ENCODE measurements at regions not wholly inside any gene's neighbourhood (a gene's known extent, or its start where the extent isn't known, plus 50 kb on each side); places are given as distances from the start of the nearest gene placed in this dataset.

- TF ChIP-seq CTCF (IDR thresholded peaks at IDR 0.05) (no peak), POLR2A (IDR thresholded peaks at IDR 0.05) (no peak)
- intact Hi-C loops (cut with DNase I), result no loop called here
- 41 to 64% methylated on average over 2 of the region's 2 CpGs for WGBS, 2 donors
- no peaks in the 10 kb centered on the region for H3K9me3 ChIP-seq
- H3K27me3 ChIP-seq, result no peaks in the 10 kb centered on the region
- H3K4me3 ChIP-seq (replicated peaks in 1 of 3), result no peak overlapping the region
- no peaks in the 10 kb centered on the region for H3K4me1 ChIP-seq
- DNase-seq, result no peak
- no peaks in the 10 kb centered on the region for H3K36me3 ChIP-seq
- H3K27ac ChIP-seq, result no peak overlapping the region
Observed at GRCh38 chr7:63008366-63008765, 990.3 kb upstream of the ZNF722 start.

- TF ChIP-seq POLR2A (IDR thresholded peaks at IDR 0.05), result no peak
- no peak for TF ChIP-seq CTCF (IDR thresholded peaks at IDR 0.05)
- H3K4me1 ChIP-seq, result no peaks in the 10 kb centered on the region
- H3K4me3 ChIP-seq (replicated peaks in 1 of 3), result no peak overlapping the region
- H3K9me3 ChIP-seq, result no peaks in the 10 kb centered on the region
- no peaks in the 10 kb centered on the region for H3K27me3 ChIP-seq
- intact Hi-C loops (cut with DNase I), result no loop called here
- DNase-seq, result no peak
- WGBS, 2 donors, result 75 to 77% methylated on average over 7 of the region's 7 CpGs
- no peaks in the 10 kb centered on the region for H3K36me3 ChIP-seq
- H3K27ac ChIP-seq, result no peak overlapping the region
Observed at GRCh38 chr7:63009771-63010170, 988.9 kb upstream of the ZNF722 start.

- Histone ChIP-seq H3K36me3 (no peaks in the 10 kb centered on the region), H3K4me1 (no peaks in the 10 kb centered on the region), H3K27ac (no peak overlapping the region), H3K27me3 (no peaks in the 10 kb centered on the region), H3K9me3 (no peaks in the 10 kb centered on the region), H3K4me3 (replicated peaks in 1 of 3) (no peak overlapping the region)
- 60 to 66% methylated on average over 6 of the region's 6 CpGs for WGBS, 2 donors
- TF ChIP-seq CTCF (IDR thresholded peaks at IDR 0.05) (no peak), POLR2A (IDR thresholded peaks at IDR 0.05) (no peak)
- intact Hi-C loops (cut with DNase I), result no loop called here
- DNase-seq, result no peak
Observed at GRCh38 chr7:63012633-63013183, 985.9 kb upstream of the ZNF722 start.

GRCh38 chr7:63014792-63015191 is 983.9 kb upstream of the ZNF722 start:
- no peak for TF ChIP-seq POLR2A (IDR thresholded peaks at IDR 0.05)
- no peak for TF ChIP-seq CTCF (IDR thresholded peaks at IDR 0.05)
- no peak overlapping the region for H3K27ac ChIP-seq
- no peak overlapping the region for H3K4me3 ChIP-seq (replicated peaks in 1 of 3)
- H3K4me1 ChIP-seq, result no peaks in the 10 kb centered on the region
- H3K9me3 ChIP-seq, result no peaks in the 10 kb centered on the region
- no peaks in the 10 kb centered on the region for H3K27me3 ChIP-seq
- intact Hi-C loops (cut with DNase I), result no loop called here
- H3K36me3 ChIP-seq, result no peaks in the 10 kb centered on the region
- 72 to 80% methylated on average over 8 of the region's 8 CpGs for WGBS, 2 donors
- no peak for DNase-seq

GRCh38 chr7:63023182-63023787 is 975.4 kb upstream of the ZNF722 start:
- intact Hi-C loops (cut with DNase I), result no loop called here
- Histone ChIP-seq H3K27ac (no peak overlapping the region), H3K9me3 (no peaks in the 10 kb centered on the region), H3K4me1 (no peaks in the 10 kb centered on the region), H3K36me3 (no peaks in the 10 kb centered on the region), H3K27me3 (no peaks in the 10 kb centered on the region), H3K4me3 (replicated peaks in 1 of 3) (no peak overlapping the region)
- TF ChIP-seq POLR2A (IDR thresholded peaks at IDR 0.05), result no peak
- no peak for TF ChIP-seq CTCF (IDR thresholded peaks at IDR 0.05)
- DNase-seq, result no peak
- 71 to 79% methylated on average over 7 of the region's 7 CpGs for WGBS, 2 donors
